Upper lobe of left lung (tissue), 4 donors: ENCODE measurements at regions not wholly inside any gene's neighbourhood (a gene's known extent, or its start where the extent isn't known, plus 50 kb on each side); places are given as distances from the start of the nearest gene placed in this dataset.
"Not testable (repeated sequence)": the region's sequence is repeated elsewhere in the genome, so short reads cannot be mapped to it uniquely, and the experiment has no call there.

Source experiments
- CTCF ChIP-seq, 6 experiments: fragments of 450-650 bp in 4 of 6; fragments of 200-600 bp in 2 of 6; sonication (generic) in 2 of 6; IDR thresholded peaks; one replicate each; pipeline ENCODE4 v1.5.1; 2016 to 2019; ENCODE audit warnings: antibody characterized with exemption in 6 of 6
- POLR2A ChIP-seq, 4 donors: fragments of 450-650 bp; IDR thresholded peaks; one replicate each; pipeline ENCODE4 v1.5.1; 2016 to 2017; ENCODE audit warnings: antibody characterized with exemption in 4 of 4, mild to moderate bottlenecking in 2 of 4
- POLR2AphosphoS5 ChIP-seq, 2 donors: sonication (generic); formaldehyde crosslinking; IDR thresholded peaks; one replicate each; pipeline ENCODE4 v1.5.1; 2017; ENCODE audit warnings: antibody characterized with exemption in 2 of 2

- TF ChIP-seq CTCF, POLR2AphosphoS5, POLR2A (IDR thresholded peaks at IDR 0.05): not testable (repeated sequence)
Observed at GRCh38 chr2:187910922-187911321, 356.7 kb upstream of the TFPI start.
